ENCODE measurements at regions not wholly inside any gene's neighbourhood (a gene's known extent, or its start where the extent isn't known, plus 50 kb on each side); places are given as distances from the start of the nearest gene placed in this dataset. TPM values are rescaled to one million over a fixed set of nuclear protein-coding genes. Genes with fewer than 3 reads are reported as not detected.

DNA sequence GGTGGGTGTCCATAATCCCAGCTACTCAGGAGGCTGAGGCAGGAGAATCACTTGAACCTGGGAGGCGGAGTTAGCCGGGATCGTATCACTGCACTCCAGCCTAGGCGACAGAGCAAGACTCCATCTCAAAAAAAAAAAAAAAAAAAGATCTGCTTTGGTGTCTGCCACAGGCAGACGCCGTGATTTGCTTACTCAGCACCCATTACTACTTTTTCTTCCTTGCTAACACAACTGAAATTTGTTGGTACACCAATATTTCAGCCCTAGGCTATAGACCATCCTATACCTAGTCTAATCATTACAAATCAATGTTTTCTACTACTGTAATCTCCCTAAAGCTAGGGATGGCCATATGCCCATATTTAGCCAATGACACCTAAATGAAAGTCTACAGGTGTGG, 53.5 kb upstream of the PARD3 start:
- Histone ChIP-seq H2AFZ (replicated peaks) (no peak overlapping the region), H3K4me2 (no peak overlapping the region), H3F3A (ENCODE audit: low read depth) (no peaks in the 10 kb centered on the region), H4K20me1 (ENCODE audit: low read depth) (no peaks in the 10 kb centered on the region), H3K79me2 (ENCODE audit: low read depth) (no peaks in the 10 kb centered on the region), H3K9ac (no peak overlapping the region), H3K9me3 (ENCODE audit: low read depth) (no peaks in the 10 kb centered on the region), H3K4me3 (no peak overlapping the region), H3K27ac (no peak overlapping the region), H3K36me3 (no peaks in the 10 kb centered on the region), H3K27me3 (no peaks in the 10 kb centered on the region), H3K4me1 (no peaks in the 10 kb centered on the region)
- Mint-ChIP-seq H3K4me3 (no peak overlapping the region), H3K4me1 (peaks cover 10% of the 10 kb centered on the region), H3K36me3 (no peaks in the 10 kb centered on the region), H3K9me3 (no peaks in the 10 kb centered on the region), H3K27me3 (ENCODE audit: insufficient read depth, low read depth) (peaks cover 11% of the 10 kb centered on the region), H3K27ac (no peak overlapping the region)
- no peak for DNase-seq (ENCODE audit: low spot score)
- no peak for TF ChIP-seq EZH2phosphoT487 (IDR thresholded peaks at IDR 0.05)
- no peak for TF ChIP-seq EZH2 (IDR thresholded peaks at IDR 0.05)
- TF ChIP-seq, protein P1, sequence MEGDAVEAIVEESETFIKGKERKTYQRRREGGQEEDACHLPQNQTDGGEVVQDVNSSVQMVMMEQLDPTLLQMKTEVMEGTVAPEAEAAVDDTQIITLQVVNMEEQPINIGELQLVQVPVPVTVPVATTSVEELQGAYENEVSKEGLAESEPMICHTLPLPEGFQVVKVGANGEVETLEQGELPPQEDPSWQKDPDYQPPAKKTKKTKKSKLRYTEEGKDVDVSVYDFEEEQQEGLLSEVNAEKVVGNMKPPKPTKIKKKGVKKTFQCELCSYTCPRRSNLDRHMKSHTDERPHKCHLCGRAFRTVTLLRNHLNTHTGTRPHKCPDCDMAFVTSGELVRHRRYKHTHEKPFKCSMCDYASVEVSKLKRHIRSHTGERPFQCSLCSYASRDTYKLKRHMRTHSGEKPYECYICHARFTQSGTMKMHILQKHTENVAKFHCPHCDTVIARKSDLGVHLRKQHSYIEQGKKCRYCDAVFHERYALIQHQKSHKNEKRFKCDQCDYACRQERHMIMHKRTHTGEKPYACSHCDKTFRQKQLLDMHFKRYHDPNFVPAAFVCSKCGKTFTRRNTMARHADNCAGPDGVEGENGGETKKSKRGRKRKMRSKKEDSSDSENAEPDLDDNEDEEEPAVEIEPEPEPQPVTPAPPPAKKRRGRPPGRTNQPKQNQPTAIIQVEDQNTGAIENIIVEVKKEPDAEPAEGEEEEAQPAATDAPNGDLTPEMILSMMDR (IDR thresholded peaks at IDR 0.05): no peak

GRCh38 chr10:34866848-34867247, 51.8 kb upstream of the PARD3 start:
- peaks cover 4% of the 10 kb centered on the region for H3F3A ChIP-seq (ENCODE audit: low read depth)
- H3K27ac ChIP-seq: no peak overlapping the region
- H3K9me3 Mint-ChIP-seq: no peaks in the 10 kb centered on the region
- H2AFZ ChIP-seq (replicated peaks): peak overlapping the region; percentile 72
- H3K9me3 ChIP-seq (ENCODE audit: low read depth): no peaks in the 10 kb centered on the region
- no peaks in the 10 kb centered on the region for H3K36me3 ChIP-seq
- no peaks in the 10 kb centered on the region for H4K20me1 ChIP-seq (ENCODE audit: low read depth)
- TF ChIP-seq, protein P1 (IDR thresholded peaks at IDR 0.05): no peak
- TF ChIP-seq EZH2phosphoT487 (IDR thresholded peaks at IDR 0.05) (no peak), EZH2 (IDR thresholded peaks at IDR 0.05) (no peak)
- no peak overlapping the region for H3K4me3 ChIP-seq
- no peak overlapping the region for H3K4me2 ChIP-seq
- peaks cover 3% of the 10 kb centered on the region for H3K4me1 ChIP-seq
- no peak overlapping the region for H3K9ac ChIP-seq
- H3K4me1 Mint-ChIP-seq: peaks cover 13% of the 10 kb centered on the region
- H3K27ac Mint-ChIP-seq: no peak overlapping the region
- peak; percentile 23 for DNase-seq (ENCODE audit: low spot score)
- no peaks in the 10 kb centered on the region for H3K27me3 ChIP-seq
- H3K79me2 ChIP-seq (ENCODE audit: low read depth): no peaks in the 10 kb centered on the region
- H3K27me3 Mint-ChIP-seq (ENCODE audit: insufficient read depth, low read depth): peaks cover 11% of the 10 kb centered on the region
- H3K36me3 Mint-ChIP-seq: no peaks in the 10 kb centered on the region
- no peak overlapping the region for H3K4me3 Mint-ChIP-seq

Small RNAs in the stretch of these regions (small RNA-seq; reads per million reads assigned to genes)
- gene RNU6-193P: not detected
- gene RNU6-847P: not detected
- 0.11 reads per million for gene SS18L2P1

Data from neural progenitor cell (in vitro differentiated cells).